NCI-H82 (cell line): ENCODE measurements at regions not wholly inside any gene's neighbourhood (a gene's known extent, or its start where the extent isn't known, plus 50 kb on each side); places are given as distances from the start of the nearest gene placed in this dataset.

Source experiments
- DNase-seq: peaks from one replicate; lab custom pipeline; 2025; lab: John Stamatoyannopoulos, UW

DNA sequence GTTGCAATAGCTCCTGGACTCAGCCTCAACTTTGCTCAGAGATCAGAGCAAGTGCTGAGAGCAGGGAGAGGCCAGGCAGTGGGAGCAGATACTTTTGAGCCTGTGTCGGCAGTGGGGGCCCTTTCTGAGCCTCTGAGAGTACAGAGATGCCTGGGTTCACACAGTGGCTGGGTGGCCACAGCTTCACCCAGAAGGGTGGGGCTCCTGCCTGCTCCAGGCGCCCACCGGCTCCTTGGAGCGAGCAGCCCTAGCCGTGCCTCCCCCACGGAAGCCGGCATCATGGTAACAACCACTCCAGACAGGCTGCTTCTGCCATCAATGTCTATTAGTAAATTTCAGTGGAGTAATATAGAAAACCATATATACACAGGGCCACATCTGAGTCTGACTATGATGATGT is 619.2 kb upstream of the SETBP1 start:
- DNase-seq = no peak

- no peak for DNase-seq
These were observed 618.3 kb upstream of the SETBP1 start for GRCh38 chr18:44062345-44062744.

- no peak for DNase-seq
These were observed 615.5 kb upstream of the SETBP1 start for GRCh38 chr18:44065206-44065605.

DNA sequence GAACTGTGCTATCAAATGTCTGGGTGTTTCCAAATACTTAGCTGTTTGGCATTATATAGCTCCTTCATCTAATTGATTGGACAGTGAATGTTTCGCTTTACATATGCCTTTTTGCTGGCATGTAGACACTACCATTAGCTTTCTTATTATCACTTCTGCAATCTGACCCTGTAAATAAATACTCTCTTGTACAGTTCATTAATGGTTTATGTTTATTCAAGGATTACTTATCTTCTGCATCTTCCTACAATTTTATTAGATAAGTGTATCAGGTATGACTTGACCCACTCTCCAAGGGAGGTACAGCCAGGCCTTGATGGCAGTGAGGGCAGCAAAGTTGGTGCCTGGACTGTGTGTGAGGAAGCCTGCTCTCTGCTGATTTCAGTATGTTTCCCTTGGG is 614.1 kb upstream of the SETBP1 start:
- no peak for DNase-seq

GRCh38 chr18:44067186-44067585 is 613.5 kb upstream of the SETBP1 start:
- no peak for DNase-seq

GRCh38 chr18:44075038-44075437 is 605.6 kb upstream of the SETBP1 start:
- DNase-seq = no peak

DNA sequence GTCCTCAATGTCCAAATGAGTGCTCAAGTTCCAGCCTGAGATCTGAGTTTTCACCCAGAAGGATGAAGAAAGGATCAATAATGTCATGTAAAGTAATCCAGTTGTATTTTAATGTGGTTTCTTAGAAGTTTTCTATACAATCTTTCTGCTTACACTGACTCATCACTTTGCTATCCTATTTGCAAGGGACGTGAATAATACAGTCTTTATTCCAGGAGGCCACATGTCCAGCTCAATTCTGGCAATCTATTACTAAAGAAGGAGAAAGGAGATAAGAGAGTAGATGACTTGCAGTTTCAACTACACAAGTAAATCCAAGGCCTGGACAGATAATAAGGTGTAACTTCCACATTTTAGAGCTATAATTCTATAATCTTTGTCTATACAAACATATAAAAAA is 601.1 kb upstream of the SETBP1 start:
- DNase-seq = no peak

- DNase-seq = no peak
These were observed 600.6 kb upstream of the SETBP1 start for GRCh38 chr18:44080054-44080453.

GRCh38 chr18:44089732-44090131 is 591.0 kb upstream of the SETBP1 start:
- no peak for DNase-seq

- no peak for DNase-seq
These were observed 590.2 kb upstream of the SETBP1 start for GRCh38 chr18:44090453-44090852.

DNA sequence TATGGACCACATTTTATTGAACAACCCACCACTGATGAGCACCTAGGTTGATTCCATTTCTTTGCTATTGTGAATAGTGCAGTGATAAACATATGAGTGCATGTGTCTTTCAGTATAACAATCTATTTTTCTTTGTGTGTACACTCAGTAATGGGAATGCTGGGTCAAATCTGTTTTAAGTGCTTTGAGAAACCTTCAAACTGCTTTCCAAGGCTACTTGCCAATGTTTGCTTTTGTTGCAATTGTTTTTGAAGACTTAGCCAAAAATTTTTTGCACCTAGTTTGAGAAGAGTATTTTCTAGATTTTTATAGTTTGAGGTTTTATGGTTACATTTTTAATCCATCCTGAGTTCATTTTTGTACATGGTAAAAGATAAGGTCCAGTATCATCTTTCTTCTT is 587.4 kb upstream of the SETBP1 start:
- DNase-seq = no peak

GRCh38 chr18:44096016-44096415 is 584.7 kb upstream of the SETBP1 start:
- no peak for DNase-seq

DNA sequence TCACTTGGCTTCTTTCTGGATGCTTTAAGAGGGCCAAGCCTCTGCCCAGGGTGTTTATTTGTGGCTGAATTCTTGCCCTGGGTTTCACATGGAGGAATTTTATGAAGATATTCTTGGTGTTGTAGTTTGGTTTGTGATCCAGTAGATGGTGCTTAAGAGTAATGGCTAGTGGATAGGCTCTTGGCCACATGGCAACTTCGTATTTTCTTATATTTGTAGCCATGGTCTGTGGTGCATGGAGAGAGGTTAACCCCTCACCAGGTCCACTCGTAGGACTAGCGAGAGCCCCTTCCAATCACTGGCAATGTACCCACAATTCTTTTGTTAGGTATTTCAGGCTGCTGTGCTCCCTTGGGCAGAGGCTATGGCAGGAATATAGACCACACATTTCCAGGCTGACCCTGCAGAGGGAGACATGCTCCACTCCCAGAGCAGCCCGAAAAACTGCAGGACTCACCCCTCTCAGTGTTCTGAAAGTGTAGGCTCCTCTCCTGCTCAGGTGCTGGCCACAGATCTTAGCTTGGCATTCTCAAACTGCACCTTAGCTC is 582.1 kb upstream of the SETBP1 start:
- peak; percentile 34 for DNase-seq

DNA sequence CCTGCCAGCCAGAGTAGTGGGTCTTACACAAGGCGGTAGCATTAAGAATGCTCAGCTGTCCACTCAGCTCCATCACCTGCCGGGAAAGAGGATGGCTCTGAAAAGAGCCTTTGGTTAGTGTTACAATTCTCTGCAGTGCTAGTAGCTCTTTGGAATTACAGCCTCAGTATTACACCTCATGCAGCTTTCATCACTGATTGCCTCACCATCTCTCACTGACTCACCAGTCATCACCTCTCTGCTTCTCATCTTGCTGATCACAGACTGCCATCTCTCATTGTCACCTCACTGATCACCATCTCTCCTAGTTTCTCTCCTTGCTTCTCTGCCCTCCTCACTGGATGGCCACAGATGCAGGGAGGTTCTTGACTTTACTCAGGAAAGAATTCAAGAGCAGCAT is 573.5 kb upstream of the SETBP1 start:
- DNase-seq = no peak

- DNase-seq = no peak
These were observed 569.4 kb upstream of the SETBP1 start for GRCh38 chr18:44111337-44111736.

- no peak for DNase-seq
These were observed 562.9 kb upstream of the SETBP1 start for GRCh38 chr18:44117821-44118220.

- DNase-seq = no peak
These were observed 561.1 kb upstream of the SETBP1 start for GRCh38 chr18:44119607-44120006.

- no peak for DNase-seq
These were observed 556.9 kb upstream of the SETBP1 start for GRCh38 chr18:44123743-44124142.

GRCh38 chr18:44125446-44125845 is 555.2 kb upstream of the SETBP1 start:
- no peak for DNase-seq

DNA sequence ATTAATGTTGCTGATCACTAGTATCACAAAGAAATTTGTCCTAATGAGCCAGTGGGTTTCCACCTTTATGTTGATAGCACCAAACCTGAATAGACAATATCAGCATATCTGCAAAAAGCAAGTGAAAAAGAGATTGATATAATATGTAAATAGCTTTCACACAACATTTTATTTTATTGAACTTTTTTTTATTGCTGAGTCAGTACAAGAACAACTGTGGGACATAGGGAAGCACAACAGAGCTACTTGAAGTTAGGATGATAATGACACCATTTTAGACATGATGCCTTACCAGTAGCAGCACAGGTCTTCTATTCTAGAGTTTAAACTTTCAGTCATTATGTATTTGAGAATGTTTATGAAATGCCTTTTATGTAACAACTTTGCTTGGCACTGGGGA is 554.1 kb upstream of the SETBP1 start:
- DNase-seq = no peak

- DNase-seq = no peak
These were observed 552.3 kb upstream of the SETBP1 start for GRCh38 chr18:44128365-44128764.

DNA sequence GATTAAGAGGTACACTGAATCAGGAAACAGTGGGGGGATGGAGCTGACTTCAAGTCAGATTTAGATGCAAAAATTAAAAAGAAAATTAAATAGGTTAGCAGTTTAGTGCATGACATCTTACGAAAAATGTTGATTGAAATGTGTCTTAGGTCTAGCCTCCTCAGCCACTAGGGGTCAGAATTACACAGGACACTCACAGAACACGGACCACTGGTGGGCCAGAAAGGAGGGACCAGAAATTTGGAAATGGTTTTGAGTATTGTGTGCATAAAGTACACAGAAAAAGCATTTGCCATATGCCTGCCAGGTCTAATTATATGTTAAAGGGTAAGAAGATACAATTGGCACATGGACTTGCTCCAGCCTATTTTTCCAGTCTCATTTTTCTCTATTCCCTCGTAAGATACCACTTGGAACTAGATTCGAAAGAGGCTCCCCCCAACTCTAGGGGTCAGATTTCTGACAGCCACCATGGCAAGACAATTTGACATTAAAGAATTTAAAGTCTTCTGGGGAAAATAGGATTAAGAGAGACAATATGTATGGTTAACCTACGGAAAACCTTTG is 550.2 kb upstream of the SETBP1 start:
- peak; percentile 75 for DNase-seq

- no peak for DNase-seq
These were observed 547.2 kb upstream of the SETBP1 start for GRCh38 chr18:44133483-44133882.

GRCh38 chr18:44134447-44134846 is 546.2 kb upstream of the SETBP1 start:
- no peak for DNase-seq

- no peak for DNase-seq
These were observed 544.9 kb upstream of the SETBP1 start for GRCh38 chr18:44135741-44136140.
